B cell (primary cell): ENCODE measurements at regions not wholly inside any gene's neighbourhood (a gene's known extent, or its start where the extent isn't known, plus 50 kb on each side); places are given as distances from the start of the nearest gene placed in this dataset.
"Not testable (repeated sequence)": the region's sequence is repeated elsewhere in the genome, so short reads cannot be mapped to it uniquely, and the experiment has no call there.

Experiments used
- CTCF ChIP-seq: fragments of 200-600 bp; IDR thresholded peaks from one replicate; pipeline ENCODE4 v1.8.0; 2022; ENCODE audit warnings: antibody characterized with exemption, mild to moderate bottlenecking
- EZH2 ChIP-seq: IDR thresholded peaks from 2 replicates; pipeline ENCODE4 v1.6.1; 2012; ENCODE audit warnings: borderline replicate concordance, low read depth, mild to moderate bottlenecking, moderate library complexity, low read length; ENCODE audit not compliant: insufficient read depth, poor library complexity, severe bottlenecking

DNA sequence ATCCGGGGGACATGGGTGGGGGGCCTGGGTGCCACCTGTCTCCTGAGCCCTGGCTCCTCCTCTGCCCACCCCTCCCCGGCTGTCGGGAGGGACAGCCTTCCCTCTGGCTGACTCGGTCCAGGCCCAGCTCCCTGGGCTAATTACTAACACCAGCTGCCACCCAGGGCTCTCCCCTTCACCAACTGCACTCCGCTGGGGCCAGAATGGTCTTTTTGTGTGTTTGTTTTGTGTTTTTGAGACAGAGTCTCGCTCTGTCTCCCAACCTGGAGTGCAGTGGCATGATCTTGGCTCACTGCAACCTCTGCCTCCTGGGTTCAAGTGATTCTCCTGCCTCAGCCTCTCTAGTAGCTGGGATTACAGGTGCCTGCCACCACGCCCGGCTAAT is 126.9 kb upstream of the SMURF2 start:
- not testable (repeated sequence) for TF ChIP-seq CTCF, EZH2
